HG02981 (cell line): ENCODE measurements at regions not wholly inside any gene's neighbourhood (a gene's known extent, or its start where the extent isn't known, plus 50 kb on each side); places are given as distances from the start of the nearest gene placed in this dataset.
"Not testable (repeated sequence)": the region's sequence is repeated elsewhere in the genome, so short reads cannot be mapped to it uniquely, and the experiment has no call there.

Experiments
- ATAC-seq: cut with Tn5 transposase; IDR thresholded peaks from one replicate; pipeline ENCODE4 v1.9.1; 2021; ENCODE audit warnings: mild to moderate bottlenecking, moderate library complexity; ENCODE audit not compliant: unreplicated experiment

DNA sequence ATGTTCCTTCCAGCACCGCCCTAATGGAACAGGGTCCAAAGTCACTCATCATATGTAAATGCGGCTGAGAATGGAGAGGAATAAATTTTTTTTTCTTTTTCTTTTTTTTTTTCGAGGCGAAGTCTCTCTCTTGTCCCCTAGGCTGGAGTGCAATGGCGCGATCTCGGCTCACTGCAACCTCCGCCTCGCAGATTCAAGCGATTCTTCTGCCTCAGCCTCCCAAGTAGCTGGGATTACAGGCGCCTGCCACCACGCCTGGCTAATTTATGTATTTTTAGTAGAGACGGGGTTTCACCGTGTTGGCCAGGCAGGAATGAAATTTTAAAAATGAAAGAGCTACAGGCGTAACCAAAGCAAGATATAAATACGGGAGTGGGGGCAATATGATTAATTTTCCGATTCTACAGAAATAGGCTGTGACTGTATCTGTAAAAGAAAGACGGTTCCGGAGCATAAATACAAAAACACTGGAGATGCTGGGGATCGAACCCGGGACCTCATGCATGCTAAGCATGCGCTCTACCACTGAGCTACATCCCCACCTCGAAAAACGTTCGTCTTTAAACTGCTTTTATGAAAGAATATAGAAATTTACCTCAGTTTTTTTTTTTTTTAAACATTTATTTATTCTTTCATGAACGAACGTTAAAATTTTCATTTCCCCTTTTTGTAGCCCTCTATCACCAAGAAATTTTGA lies 132.2 kb downstream of the GPX5 start:
- peak; percentile 60 for ATAC-seq

DNA sequence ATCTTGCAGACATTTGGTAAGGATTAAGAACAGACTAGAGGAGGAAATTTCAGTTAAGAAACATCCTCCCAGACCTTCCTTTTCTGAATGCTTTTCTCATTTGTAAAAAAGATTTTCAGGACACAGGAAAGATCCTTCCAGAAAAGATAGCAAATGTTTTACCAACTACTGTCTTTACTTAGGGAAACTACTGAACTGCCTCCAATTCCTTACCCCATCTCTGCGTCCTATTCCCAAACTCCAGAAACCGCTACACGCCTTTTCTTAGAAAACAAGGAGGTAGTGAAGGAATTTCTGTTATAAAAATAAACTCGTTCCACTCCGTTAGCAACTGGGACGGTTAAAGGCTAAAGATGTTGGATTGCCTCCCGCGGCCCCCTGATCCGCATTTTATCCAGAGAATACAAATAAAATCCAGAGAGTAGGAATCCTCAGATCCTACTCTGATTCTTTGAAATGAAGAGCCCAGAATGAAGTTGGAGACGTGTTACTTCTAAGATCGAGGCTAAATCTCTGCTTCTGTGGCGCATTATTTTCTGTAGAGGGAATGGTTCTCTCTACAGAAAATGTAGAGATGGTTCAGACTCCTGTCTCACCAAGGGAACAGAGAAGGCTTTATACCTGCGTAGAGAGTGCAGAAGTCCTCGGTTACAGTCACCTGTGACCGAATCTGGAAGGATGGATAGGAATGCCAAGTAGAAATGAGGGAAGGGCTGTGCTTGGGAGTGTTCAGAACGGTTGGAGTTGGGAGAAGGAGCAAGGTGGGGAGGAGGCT lies 133.0 kb downstream of the GPX5 start:
- ATAC-seq: no peak

DNA sequence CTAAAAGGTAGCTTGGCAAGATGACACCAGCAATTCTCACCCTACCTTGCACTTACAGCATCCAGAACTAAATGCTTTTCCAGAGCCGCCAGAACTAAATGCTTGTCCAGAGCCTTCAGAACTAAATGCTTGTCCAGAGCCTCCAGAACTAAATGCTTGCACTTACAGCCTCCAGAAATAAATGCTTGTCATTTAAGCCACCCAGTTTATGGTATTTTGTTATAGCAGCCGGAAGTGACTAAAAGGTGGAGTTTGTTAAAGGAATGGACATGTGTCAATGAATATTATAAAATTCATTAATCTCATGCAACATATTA lies 133.5 kb downstream of the GPX5 start:
- no peak for ATAC-seq

DNA sequence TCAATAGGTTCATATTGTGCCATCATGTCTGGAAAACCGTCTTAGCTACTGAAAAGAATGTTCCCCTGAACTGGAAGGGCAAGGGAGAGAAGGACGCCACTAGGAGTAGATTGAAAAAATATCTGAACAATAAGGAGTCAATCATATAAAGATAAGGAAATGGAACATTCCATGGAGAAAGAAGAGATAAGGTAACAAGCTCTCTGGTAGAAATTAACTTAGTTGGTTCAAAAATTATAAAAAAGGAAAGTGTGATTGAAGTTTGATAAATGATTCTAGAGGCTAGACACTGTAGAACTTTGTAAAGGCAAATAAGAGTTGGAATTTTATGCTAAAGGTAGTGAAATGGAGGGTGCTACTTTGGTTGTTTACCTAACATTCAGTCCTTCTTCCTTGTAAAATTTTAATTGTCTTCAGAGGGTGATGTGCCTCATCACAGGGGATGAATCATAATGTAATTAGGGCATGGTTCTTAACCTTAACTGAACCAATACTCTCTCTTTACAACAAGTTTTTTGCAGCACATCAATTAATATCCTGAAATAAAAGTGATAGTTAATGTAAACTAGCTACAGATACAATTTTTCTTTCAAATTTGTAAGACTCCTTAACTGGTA lies 135.5 kb downstream of the GPX5 start:
- ATAC-seq: no peak

DNA sequence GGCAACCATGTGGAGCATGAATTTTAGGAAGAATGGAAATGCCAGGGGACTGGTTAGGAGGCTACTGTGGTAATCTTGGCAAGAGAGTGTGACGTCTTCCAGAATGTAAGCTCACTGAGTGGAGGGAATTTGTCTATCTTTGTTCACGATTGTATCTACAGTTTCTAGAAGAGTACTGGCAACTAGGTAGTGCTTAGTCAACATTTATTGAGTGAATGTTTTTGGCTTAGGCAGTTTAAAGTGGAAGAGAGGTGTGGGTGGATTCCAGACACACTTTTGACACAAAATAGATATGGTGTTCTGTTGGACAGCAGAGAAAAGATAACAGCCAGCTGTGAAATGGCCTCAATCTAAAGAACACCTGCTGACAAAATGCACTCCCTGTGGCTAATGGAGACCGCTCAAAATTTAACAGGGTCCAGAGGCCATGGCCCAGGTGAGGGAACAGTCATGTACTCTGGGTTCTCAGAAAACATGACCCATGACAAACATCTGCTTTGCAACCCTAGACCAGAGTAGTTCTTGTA lies 139.3 kb downstream of the GPX5 start:
- no peak for ATAC-seq

DNA sequence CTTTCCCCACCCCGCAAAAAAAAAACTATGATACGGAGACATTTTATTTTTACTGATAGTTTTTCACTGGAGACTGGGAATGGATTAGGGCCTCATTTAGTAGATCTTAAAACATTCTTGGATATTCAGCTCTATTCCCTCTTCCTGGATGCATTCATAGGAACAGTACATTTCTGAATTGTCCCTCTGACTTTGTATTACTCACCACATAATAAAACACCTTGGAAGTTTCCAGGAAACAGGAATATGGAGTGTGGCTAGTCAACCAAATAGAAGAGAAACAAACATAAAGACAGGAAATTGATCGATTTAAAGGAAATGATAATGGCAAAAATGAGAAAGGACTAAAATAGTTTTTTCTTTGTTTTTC lies 147.7 kb downstream of the GPX5 start:
- ATAC-seq: no peak

DNA sequence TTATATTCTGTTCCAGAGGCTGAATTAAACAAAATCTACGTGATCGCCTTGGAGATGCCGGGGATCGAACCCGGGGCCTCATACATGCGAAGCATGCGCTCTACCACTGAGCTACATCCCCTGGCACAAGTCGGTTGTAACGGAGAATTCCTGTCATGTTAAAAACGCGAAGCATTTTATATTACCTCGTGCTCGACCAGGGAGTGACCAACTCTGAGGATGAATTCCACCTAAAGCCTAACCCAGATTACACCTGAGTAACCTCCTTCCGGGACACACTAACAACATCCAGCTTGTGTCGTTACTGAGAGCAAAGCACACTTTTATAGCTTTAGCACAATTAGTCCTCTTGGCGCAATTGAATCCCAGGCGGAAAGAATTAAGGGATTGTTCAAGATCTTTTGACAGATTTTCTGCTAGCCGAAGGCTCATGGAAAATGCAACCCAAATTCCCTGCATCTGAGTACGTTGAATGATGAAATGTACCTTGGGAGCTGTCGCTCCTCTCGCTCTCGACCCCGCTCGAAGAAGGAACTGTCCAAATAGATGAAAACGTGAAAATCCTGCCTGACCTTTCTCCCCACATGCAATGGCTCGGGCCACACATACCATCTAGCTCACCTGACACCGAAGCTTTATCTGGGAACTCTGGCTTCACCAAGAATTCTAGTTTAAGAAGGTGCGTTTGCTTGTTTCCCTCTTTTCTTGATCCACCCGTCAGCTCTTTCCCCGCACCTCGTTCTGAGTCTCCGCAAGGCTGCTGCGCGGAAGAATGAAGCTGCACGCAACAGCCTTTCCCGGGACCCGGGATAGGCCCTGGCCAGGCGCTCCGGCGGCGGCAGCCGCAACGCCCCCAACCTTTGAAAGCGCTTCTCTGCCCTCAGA lies 148.3 kb downstream of the GPX5 start:
- no peak for ATAC-seq

DNA sequence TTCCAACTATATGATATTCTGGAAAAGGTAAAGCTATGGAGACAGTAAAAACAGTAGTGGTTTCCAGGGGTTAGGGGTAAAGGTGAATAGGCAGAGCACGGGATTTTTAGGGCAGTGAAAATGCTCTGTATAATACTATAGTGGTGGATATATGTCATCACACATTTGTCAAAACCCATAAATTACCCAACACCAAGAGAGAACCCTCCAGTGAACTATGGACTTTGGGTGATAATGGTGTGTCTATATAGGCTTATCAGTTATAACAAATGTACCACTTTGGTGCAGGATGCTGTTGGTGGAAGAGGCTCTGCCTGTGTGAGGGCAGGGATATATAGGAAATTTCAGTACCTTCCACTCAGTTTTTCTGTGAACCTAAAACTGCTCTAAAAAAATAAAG lies 149.9 kb downstream of the GPX5 start:
- no peak for ATAC-seq

DNA sequence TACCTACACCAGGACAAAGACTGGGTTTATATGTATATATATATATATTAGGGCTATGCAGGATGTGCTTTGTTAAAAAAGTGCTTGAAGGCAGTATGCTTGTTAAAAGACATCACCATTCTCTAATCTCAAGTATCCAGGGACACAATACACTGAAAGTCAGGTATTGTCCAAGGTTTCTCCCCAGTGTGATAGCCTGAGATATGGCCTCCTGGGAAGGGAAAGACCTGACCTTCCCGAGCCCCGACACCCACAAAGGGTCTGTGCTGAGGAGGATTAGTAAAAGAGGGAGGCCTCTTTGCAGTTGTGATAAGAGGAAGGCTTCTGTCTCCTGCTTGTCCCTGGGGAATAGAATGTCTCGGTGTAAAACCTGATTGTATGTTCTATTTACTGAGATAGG lies 156.9 kb downstream of the GPX5 start:
- ATAC-seq: no peak

DNA sequence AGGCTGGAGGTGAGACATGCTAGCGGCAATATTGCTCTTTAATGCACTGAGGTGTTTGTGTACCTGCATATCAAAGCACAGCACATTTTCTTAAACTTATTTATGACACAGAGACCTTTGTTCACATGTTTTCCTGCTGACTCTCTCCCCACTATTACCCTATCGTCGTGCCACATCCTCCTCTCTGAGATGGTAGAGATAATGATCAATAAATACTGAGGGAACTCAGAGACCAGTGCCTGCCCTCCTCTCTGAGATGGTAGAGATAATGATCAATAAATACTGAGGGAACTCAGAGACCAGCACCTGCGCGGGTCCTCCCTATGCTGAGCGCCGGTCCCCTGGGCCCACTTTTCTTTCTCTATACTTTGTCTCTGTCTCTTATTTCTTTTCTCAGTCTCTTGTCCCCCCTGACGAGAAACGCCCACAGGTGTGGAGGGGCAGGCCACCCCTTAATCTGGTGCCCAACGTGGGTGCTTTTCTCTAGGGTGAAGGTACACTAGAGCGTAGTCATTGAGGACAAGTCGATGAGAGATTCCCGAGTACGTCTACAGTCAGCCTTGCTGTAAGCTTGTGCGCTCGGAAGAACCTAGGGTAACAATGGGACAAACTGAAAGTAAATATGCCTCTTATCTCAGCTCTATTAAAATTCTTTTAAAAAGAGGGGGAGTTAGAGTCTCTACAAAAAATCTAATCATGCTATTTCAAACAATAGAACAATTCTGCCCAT lies 157.4 kb downstream of the GPX5 start:
- ATAC-seq: not testable (repeated sequence)

DNA sequence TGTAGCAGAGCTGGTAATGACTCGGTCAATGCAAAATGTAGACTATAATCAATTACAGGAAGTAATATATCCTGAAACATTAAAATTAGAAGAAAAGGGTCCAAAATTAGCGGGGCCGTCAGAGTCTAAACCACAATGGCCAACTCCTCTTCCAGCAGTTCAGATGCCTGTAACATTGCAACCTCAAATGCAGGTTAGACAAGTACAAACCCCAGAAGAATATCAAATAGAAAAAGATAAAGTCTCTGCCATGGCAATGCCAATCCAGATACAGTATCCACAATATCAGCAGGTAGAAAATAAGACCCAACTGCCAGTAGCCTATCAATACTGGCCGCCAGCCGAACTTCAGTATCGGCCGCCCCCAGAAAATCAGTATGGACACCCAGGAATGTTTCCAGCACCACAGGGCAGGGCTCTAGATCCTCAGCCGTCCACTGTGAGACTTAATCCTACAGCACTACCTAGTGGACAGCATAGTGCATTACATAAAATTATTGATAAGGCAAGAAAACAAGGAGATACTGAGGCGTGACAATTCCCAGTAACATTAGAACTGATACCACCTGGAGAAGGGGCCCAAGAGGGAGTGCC lies 158.4 kb downstream of the GPX5 start:
- ATAC-seq: no peak

DNA sequence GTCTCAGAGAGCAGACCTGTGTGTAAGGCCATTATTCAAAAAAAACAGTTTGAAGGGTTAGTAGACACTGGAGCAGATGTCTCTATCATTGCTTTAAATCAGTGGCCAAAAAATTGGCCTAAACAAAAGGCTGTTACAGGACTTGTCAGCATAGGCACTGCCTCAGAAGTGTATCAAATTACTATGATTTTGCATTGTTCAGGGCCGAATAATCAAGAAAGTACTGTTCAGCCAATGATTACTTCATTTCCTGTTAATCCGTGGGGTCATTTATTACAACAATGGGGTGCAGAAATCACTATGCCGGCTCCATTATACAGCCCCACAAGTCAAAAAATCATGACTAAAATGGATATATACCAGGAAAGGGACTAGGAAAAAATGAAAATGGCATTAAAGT lies 160.3 kb downstream of the GPX5 start:
- ATAC-seq: not testable (repeated sequence)

DNA sequence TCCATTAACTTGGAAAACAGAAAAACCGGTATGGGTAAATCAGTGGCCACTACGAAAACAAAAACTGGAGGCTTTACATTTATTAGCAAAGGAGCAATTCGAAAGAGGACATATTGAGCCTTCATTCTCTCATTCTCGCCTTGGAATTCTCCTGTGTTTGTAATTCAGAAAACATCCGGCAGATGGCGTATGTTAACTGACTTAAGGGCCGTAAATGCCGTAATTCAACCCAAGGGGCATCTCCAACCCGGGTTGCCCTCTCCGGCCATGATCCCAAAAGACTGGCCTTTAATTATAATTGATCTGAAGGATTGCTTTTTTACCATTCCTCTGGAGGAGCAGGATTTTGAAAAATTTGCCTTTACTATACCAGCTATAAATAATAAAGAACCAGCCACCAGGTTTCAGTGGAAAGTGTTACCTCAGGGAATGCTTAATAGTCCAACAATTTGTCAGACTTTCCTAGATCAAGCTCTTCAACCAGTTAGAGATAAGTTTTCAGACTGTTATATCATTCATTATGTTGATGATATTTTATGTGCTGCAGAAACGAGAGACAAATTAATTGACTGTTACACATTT lies 160.9 kb downstream of the GPX5 start:
- not testable (repeated sequence) for ATAC-seq

DNA sequence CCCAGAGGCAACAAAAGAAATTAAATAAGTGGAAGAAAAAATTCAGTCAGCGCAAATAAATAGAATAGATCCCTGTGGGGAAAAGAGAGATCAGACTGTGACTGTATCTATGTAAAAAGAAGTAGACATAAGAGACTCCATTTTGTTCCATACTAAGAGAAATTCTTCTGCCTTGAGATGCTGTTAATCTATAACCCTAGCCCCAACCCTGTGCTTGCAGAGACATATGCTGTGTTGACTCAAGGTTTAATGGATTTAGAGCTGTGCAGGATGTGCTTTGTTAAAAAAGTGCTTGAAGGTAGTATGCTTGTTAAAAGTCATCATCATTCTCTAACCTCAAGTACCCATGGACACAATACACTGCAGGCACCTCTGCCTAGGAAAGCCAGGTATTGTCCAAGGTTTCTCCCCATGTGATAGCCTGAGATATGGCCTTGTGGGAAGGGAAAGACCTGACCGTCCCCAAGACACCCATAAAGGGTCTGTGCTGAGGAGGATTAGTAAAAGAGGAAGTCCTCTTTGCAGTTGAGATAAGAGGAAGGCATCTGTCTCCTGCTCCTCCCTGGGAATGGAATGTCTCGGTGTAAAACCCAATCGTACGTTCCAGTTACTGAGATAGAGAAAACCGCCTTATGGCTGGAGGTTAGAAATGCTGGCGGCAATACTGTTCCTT lies 161.8 kb downstream of the GPX5 start:
- ATAC-seq: not testable (repeated sequence)

DNA sequence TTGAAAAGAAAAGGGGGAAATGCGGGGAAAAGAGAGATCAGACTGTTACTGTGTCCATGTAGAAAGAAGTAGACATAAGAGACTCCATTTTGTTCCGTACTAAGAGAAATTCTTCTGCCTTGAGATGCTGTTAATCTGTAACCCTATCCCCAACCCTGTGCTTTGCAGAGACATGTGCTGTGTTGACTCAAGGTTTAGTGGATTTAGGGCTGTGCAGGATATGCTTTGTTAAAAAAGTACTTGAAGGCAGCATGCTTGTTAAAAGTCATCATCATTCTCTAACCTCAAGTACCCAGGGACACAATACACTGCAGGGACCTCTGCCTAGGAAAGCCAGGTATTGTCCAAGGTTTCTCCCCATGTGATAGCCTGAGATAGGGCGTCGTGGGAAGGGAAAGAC lies 166.3 kb downstream of the GPX5 start:
- ATAC-seq: not testable (repeated sequence)

DNA sequence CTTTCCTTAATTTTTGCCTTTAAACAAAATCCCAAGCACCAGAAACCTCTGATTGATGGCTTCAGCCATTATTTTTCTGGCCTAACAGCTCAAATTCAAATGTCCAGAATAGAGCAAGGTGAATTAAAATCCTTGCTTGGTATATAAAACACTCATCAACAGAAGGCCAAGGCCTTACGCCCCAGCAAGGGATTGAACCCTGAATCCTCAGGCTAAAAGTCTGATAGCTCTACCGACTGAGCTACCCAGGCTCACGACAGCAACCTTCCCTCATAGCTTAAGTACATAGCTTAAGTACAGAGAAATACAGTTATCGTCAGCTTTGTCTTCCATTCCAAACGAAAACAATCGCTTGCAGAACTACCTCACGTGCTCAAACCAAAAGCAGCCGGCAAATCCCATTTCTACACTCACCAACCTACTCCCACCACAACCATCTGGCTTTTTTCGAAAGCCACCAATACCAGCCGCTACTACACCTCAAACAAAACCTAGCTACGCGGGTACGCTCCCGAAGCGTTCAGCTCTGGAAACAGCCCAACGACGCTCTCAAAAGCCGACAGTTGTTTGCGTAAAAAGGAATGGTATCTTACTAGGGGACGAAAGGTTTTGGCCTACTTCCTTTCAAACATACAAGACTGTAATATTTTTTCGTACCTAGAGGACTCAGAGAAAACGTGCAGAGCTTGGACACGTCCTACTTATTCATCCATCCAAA lies 167.5 kb downstream of the GPX5 start:
- ATAC-seq: no peak

DNA sequence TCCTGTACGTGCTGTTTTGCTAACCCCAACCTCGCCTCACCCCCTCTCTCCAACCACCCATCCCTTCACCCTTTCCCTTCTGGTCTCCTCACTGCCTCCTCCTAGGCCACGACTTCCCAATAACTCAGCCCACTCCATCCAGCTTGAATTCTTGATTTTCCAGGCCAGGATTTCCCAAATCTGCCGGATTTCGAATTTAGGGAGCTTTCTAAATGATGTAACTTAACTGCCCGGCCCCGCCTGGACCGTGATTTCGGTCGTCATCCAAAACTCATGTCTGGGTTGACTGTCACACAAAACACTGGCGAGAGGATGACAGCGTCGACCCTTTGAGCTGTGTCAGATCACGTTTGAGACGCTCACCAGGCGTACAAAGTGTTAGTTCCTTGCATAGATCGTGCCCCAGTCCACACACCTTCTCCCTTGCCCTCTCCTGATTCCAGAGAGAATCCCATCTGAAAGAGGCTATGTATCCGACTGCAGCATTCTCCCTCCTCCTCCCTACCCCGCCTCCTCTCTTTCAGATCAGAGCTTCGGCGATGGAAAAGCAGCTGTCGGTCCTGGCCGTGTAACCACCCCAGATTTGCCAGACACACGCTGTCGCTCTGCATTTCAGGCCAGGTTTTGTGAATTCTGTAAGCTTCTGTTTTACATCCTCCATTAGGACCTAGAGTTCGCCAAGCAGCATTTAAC lies 168.2 kb downstream of the GPX5 start:
- ATAC-seq: no peak

DNA sequence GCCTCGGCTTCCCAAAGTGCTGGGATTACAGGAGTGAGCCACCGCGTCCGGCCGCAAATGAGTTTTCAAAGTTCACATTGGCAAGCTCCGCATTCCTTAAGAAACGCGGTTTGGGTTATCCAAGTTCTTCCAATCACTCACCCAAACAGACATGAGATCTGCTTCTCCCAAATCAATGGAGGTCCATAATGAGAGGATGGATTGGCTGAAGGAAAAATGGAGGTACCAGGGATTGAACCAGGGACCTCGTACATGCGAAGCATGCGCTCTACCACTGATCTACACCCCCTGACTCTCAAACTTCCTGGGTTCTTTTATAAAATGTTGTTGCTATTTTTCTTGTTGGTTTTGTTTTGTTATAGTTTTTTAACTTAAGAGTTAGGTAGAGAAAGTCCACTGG lies 170.0 kb downstream of the GPX5 start:
- ATAC-seq: no peak
